Neural progenitor cell (in vitro differentiated cells): ENCODE measurements at regions not wholly inside any gene's neighbourhood (a gene's known extent, or its start where the extent isn't known, plus 50 kb on each side); places are given as distances from the start of the nearest gene placed in this dataset.

ENCODE experiments used
- EZH2 ChIP-seq: fragments of 200-600 bp; sonication (generic); IDR thresholded peaks from 2 replicates; pipeline ENCODE4 v1.6.1; 2017; ENCODE audit warnings: antibody characterized with exemption, mild to moderate bottlenecking, moderate library complexity
- EZH2phosphoT487 ChIP-seq: fragments of 200-600 bp; sonication (generic); IDR thresholded peaks from 2 replicates; pipeline ENCODE4 v1.6.1; 2017; ENCODE audit warnings: antibody characterized with exemption
- TF ChIP-seq, protein P1 (sequence below): fragments of 200-600 bp; sonication (generic); IDR thresholded peaks from 2 replicates; pipeline ENCODE4 v1.5.1; 2017; ENCODE audit warnings: antibody characterized with exemption, mild to moderate bottlenecking

GRCh38 chr14:25134184-25134583, 84.2 kb upstream of the STXBP6 start:
- TF ChIP-seq, protein P1, sequence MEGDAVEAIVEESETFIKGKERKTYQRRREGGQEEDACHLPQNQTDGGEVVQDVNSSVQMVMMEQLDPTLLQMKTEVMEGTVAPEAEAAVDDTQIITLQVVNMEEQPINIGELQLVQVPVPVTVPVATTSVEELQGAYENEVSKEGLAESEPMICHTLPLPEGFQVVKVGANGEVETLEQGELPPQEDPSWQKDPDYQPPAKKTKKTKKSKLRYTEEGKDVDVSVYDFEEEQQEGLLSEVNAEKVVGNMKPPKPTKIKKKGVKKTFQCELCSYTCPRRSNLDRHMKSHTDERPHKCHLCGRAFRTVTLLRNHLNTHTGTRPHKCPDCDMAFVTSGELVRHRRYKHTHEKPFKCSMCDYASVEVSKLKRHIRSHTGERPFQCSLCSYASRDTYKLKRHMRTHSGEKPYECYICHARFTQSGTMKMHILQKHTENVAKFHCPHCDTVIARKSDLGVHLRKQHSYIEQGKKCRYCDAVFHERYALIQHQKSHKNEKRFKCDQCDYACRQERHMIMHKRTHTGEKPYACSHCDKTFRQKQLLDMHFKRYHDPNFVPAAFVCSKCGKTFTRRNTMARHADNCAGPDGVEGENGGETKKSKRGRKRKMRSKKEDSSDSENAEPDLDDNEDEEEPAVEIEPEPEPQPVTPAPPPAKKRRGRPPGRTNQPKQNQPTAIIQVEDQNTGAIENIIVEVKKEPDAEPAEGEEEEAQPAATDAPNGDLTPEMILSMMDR: no peak
- TF ChIP-seq EZH2: no peak
- TF ChIP-seq EZH2phosphoT487: no peak
